SH-SY5Y (cell line): ENCODE measurements at regions not wholly inside any gene's neighbourhood (a gene's known extent, or its start where the extent isn't known, plus 50 kb on each side); places are given as distances from the start of the nearest gene placed in this dataset.

Source experiments
- GATA2 ChIP-seq: IDR thresholded peaks from 2 replicates; pipeline ENCODE4 v1.6.1; 2011; ENCODE audit warnings: mild to moderate bottlenecking, low read depth, low read length
- GATA3 ChIP-seq: IDR thresholded peaks from 2 replicates; pipeline ENCODE4 v1.6.1; 2011; ENCODE audit warnings: low read depth, mild to moderate bottlenecking, low read length, moderate library complexity

GRCh38 chr20:60314727-60315126 lies 356.5 kb downstream of the CDH26 start:
- no peak for TF ChIP-seq GATA2
- TF ChIP-seq GATA3, result no peak

GRCh38 chr20:60316476-60317158 lies 358.4 kb downstream of the CDH26 start:
- TF ChIP-seq GATA2, result no peak
- no peak for TF ChIP-seq GATA3

GRCh38 chr20:60317401-60317800 lies 359.2 kb downstream of the CDH26 start:
- TF ChIP-seq GATA2 (no peak), GATA3 (no peak)

- no peak for TF ChIP-seq GATA3
- no peak for TF ChIP-seq GATA2
Measured at GRCh38 chr20:60321601-60322000, 363.4 kb downstream of the CDH26 start.

- no peak for TF ChIP-seq GATA2
- no peak for TF ChIP-seq GATA3
Measured at GRCh38 chr20:60326821-60327220, 368.6 kb downstream of the CDH26 start.

- TF ChIP-seq GATA3 (no peak), GATA2 (no peak)
Measured at GRCh38 chr20:60327971-60328660, 369.9 kb downstream of the CDH26 start.

GRCh38 chr20:60330461-60330860 lies 372.2 kb downstream of the CDH26 start:
- TF ChIP-seq GATA3, result no peak
- no peak for TF ChIP-seq GATA2

- no peak for TF ChIP-seq GATA2
- TF ChIP-seq GATA3, result no peak
Measured at GRCh38 chr20:60331688-60332300, 373.6 kb downstream of the CDH26 start.

GRCh38 chr20:60332523-60332922 lies 374.3 kb downstream of the CDH26 start:
- TF ChIP-seq GATA2 (no peak), GATA3 (no peak)

GRCh38 chr20:60334911-60335310 lies 376.7 kb downstream of the CDH26 start:
- TF ChIP-seq GATA2 (no peak), GATA3 (no peak)

GRCh38 chr20:60338556-60338955 lies 380.3 kb downstream of the CDH26 start:
- no peak for TF ChIP-seq GATA3
- TF ChIP-seq GATA2, result no peak

- no peak for TF ChIP-seq GATA2
- no peak for TF ChIP-seq GATA3
Measured at GRCh38 chr20:60339738-60340137, 381.5 kb downstream of the CDH26 start.

- TF ChIP-seq GATA2, result no peak
- TF ChIP-seq GATA3, result no peak
Measured at GRCh38 chr20:60340232-60340631, 382.0 kb downstream of the CDH26 start.

GRCh38 chr20:60341062-60341461 lies 382.8 kb downstream of the CDH26 start:
- TF ChIP-seq GATA3 (no peak), GATA2 (no peak)

- no peak for TF ChIP-seq GATA3
- TF ChIP-seq GATA2, result no peak
Measured at GRCh38 chr20:60345106-60345505, 386.9 kb downstream of the CDH26 start.

GRCh38 chr20:60349418-60349817 lies 391.2 kb downstream of the CDH26 start:
- no peak for TF ChIP-seq GATA2
- no peak for TF ChIP-seq GATA3
